ENCODE measurements at regions not wholly inside any gene's neighbourhood (a gene's known extent, or its start where the extent isn't known, plus 50 kb on each side); places are given as distances from the start of the nearest gene placed in this dataset.

GRCh38 chr2:144256996-144257707, 262.8 kb downstream of the ZEB2 start:
- Histone ChIP-seq H3K27me3 (ENCODE audit: control insufficient read depth in 1 of 2, insufficient read depth in 2 of 2, low read length in 2 of 2) (no peaks in the 10 kb centered on the region), H3K4me3 (ENCODE audit: low read depth in 1 of 2, low read length in 2 of 2) (no peak overlapping the region), H3K36me3 (ENCODE audit: insufficient read depth, low read length) (no peaks in the 10 kb centered on the region), H3K9me3 (ENCODE audit: low read length) (no peaks in the 10 kb centered on the region), H3K9ac (ENCODE audit: low read length) (no peak overlapping the region), H3K4me1 (ENCODE audit: insufficient read depth, low read length) (no peaks in the 10 kb centered on the region), H3K27ac (ENCODE audit: low read depth, low read length) (no peak overlapping the region)

- Histone ChIP-seq H3K36me3 (ENCODE audit: insufficient read depth, low read length) (no peaks in the 10 kb centered on the region), H3K27ac (ENCODE audit: low read depth, low read length) (no peak overlapping the region), H3K9me3 (ENCODE audit: low read length) (no peaks in the 10 kb centered on the region), H3K9ac (ENCODE audit: low read length) (no peak overlapping the region), H3K4me3 (ENCODE audit: low read depth in 1 of 2, low read length in 2 of 2) (no peak overlapping the region), H3K27me3 (ENCODE audit: control insufficient read depth in 1 of 2, insufficient read depth in 2 of 2, low read length in 2 of 2) (no peaks in the 10 kb centered on the region), H3K4me1 (ENCODE audit: insufficient read depth, low read length) (no peaks in the 10 kb centered on the region)
Measured at GRCh38 chr2:144254342-144255235, 265.3 kb downstream of the ZEB2 start.

- no peaks in the 10 kb centered on the region for H3K4me1 ChIP-seq (ENCODE audit: insufficient read depth, low read length)
- H3K9ac ChIP-seq (ENCODE audit: low read length), result no peak overlapping the region
- no peaks in the 10 kb centered on the region for H3K36me3 ChIP-seq (ENCODE audit: insufficient read depth, low read length)
- H3K9me3 ChIP-seq (ENCODE audit: low read length), result no peaks in the 10 kb centered on the region
- no peaks in the 10 kb centered on the region for H3K27me3 ChIP-seq (ENCODE audit: control insufficient read depth in 1 of 2, insufficient read depth in 2 of 2, low read length in 2 of 2)
- no peak overlapping the region for H3K4me3 ChIP-seq (ENCODE audit: low read depth in 1 of 2, low read length in 2 of 2)
- H3K27ac ChIP-seq (ENCODE audit: low read depth, low read length), result no peak overlapping the region
Measured at GRCh38 chr2:144253743-144254142, 266.2 kb downstream of the ZEB2 start.

- no peak overlapping the region for H3K4me3 ChIP-seq (ENCODE audit: low read depth in 1 of 2, low read length in 2 of 2)
Measured at GRCh38 chr2:144252694-144253093, 267.2 kb downstream of the ZEB2 start.

GRCh38 chr2:144249035-144249637, 270.8 kb downstream of the ZEB2 start:
- H3K27ac ChIP-seq (ENCODE audit: low read depth, low read length), result no peak overlapping the region
- no peaks in the 10 kb centered on the region for H3K36me3 ChIP-seq (ENCODE audit: insufficient read depth, low read length)
- H3K4me3 ChIP-seq (ENCODE audit: low read depth in 1 of 2, low read length in 2 of 2), result no peak overlapping the region
- H3K9ac ChIP-seq (ENCODE audit: low read length), result no peak overlapping the region
- H3K9me3 ChIP-seq (ENCODE audit: low read length), result no peaks in the 10 kb centered on the region
- no peaks in the 10 kb centered on the region for H3K27me3 ChIP-seq (ENCODE audit: control insufficient read depth in 1 of 2, insufficient read depth in 2 of 2, low read length in 2 of 2)
- no peaks in the 10 kb centered on the region for H3K4me1 ChIP-seq (ENCODE audit: insufficient read depth, low read length)

More at GRCh38 chr2:144252694-144253093, 267.2 kb downstream of the ZEB2 start:
- Histone ChIP-seq H3K4me1 (ENCODE audit: insufficient read depth, low read length) (no peaks in the 10 kb centered on the region), H3K27me3 (ENCODE audit: control insufficient read depth in 1 of 2, insufficient read depth in 2 of 2, low read length in 2 of 2) (no peaks in the 10 kb centered on the region), H3K9ac (ENCODE audit: low read length) (no peak overlapping the region), H3K36me3 (ENCODE audit: insufficient read depth, low read length) (no peaks in the 10 kb centered on the region), H3K27ac (ENCODE audit: low read depth, low read length) (no peak overlapping the region), H3K9me3 (ENCODE audit: low read length) (no peaks in the 10 kb centered on the region)

- Histone ChIP-seq H3K9ac (ENCODE audit: low read length) (no peak overlapping the region), H3K27me3 (ENCODE audit: control insufficient read depth in 1 of 2, insufficient read depth in 2 of 2, low read length in 2 of 2) (no peaks in the 10 kb centered on the region), H3K9me3 (ENCODE audit: low read length) (no peaks in the 10 kb centered on the region), H3K36me3 (ENCODE audit: insufficient read depth, low read length) (no peaks in the 10 kb centered on the region), H3K27ac (ENCODE audit: low read depth, low read length) (no peak overlapping the region), H3K4me1 (ENCODE audit: insufficient read depth, low read length) (no peaks in the 10 kb centered on the region), H3K4me3 (ENCODE audit: low read depth in 1 of 2, low read length in 2 of 2) (no peak overlapping the region)
Measured at GRCh38 chr2:144248350-144249034, 271.4 kb downstream of the ZEB2 start.

- Histone ChIP-seq H3K4me1 (ENCODE audit: insufficient read depth, low read length) (no peaks in the 10 kb centered on the region), H3K36me3 (ENCODE audit: insufficient read depth, low read length) (no peaks in the 10 kb centered on the region), H3K9ac (ENCODE audit: low read length) (no peak overlapping the region), H3K27me3 (ENCODE audit: control insufficient read depth in 1 of 2, insufficient read depth in 2 of 2, low read length in 2 of 2) (no peaks in the 10 kb centered on the region), H3K4me3 (ENCODE audit: low read depth in 1 of 2, low read length in 2 of 2) (no peak overlapping the region), H3K27ac (ENCODE audit: low read depth, low read length) (no peak overlapping the region), H3K9me3 (ENCODE audit: low read length) (no peaks in the 10 kb centered on the region)
Measured at GRCh38 chr2:144244938-144245337, 275.0 kb downstream of the ZEB2 start.

- H3K4me3 ChIP-seq (ENCODE audit: low read depth in 1 of 2, low read length in 2 of 2), result no peak overlapping the region
Measured at GRCh38 chr2:144242311-144242710, 277.6 kb downstream of the ZEB2 start.

GRCh38 chr2:144241801-144242200, 278.1 kb downstream of the ZEB2 start:
- Histone ChIP-seq H3K9me3 (ENCODE audit: low read length) (no peaks in the 10 kb centered on the region), H3K27ac (ENCODE audit: low read depth, low read length) (no peak overlapping the region), H3K4me3 (ENCODE audit: low read depth in 1 of 2, low read length in 2 of 2) (no peak overlapping the region), H3K4me1 (ENCODE audit: insufficient read depth, low read length) (no peaks in the 10 kb centered on the region), H3K27me3 (ENCODE audit: control insufficient read depth in 1 of 2, insufficient read depth in 2 of 2, low read length in 2 of 2) (no peaks in the 10 kb centered on the region), H3K9ac (ENCODE audit: low read length) (no peak overlapping the region), H3K36me3 (ENCODE audit: insufficient read depth, low read length) (no peaks in the 10 kb centered on the region)

More at GRCh38 chr2:144242311-144242710, 277.6 kb downstream of the ZEB2 start:
- no peaks in the 10 kb centered on the region for H3K4me1 ChIP-seq (ENCODE audit: insufficient read depth, low read length)
- H3K9me3 ChIP-seq (ENCODE audit: low read length), result no peaks in the 10 kb centered on the region
- no peaks in the 10 kb centered on the region for H3K27me3 ChIP-seq (ENCODE audit: control insufficient read depth in 1 of 2, insufficient read depth in 2 of 2, low read length in 2 of 2)
- no peaks in the 10 kb centered on the region for H3K36me3 ChIP-seq (ENCODE audit: insufficient read depth, low read length)
- no peak overlapping the region for H3K27ac ChIP-seq (ENCODE audit: low read depth, low read length)
- no peak overlapping the region for H3K9ac ChIP-seq (ENCODE audit: low read length)

- H3K9ac ChIP-seq (ENCODE audit: low read length), result no peak overlapping the region
- H3K27me3 ChIP-seq (ENCODE audit: control insufficient read depth in 1 of 2, insufficient read depth in 2 of 2, low read length in 2 of 2), result no peaks in the 10 kb centered on the region
- no peaks in the 10 kb centered on the region for H3K9me3 ChIP-seq (ENCODE audit: low read length)
- no peaks in the 10 kb centered on the region for H3K36me3 ChIP-seq (ENCODE audit: insufficient read depth, low read length)
- no peak overlapping the region for H3K27ac ChIP-seq (ENCODE audit: low read depth, low read length)
- H3K4me1 ChIP-seq (ENCODE audit: insufficient read depth, low read length), result no peaks in the 10 kb centered on the region
- no peak overlapping the region for H3K4me3 ChIP-seq (ENCODE audit: low read depth in 1 of 2, low read length in 2 of 2)
Measured at GRCh38 chr2:144240656-144241339, 279.1 kb downstream of the ZEB2 start.

Measured in muscle layer of colon (tissue), 2 donors.